IMR-90 (cell line): ENCODE measurements at regions not wholly inside any gene's neighbourhood (a gene's known extent, or its start where the extent isn't known, plus 50 kb on each side); places are given as distances from the start of the nearest gene placed in this dataset.

Experiments used
- ATAC-seq: fragments of 200-7000 bp; cut with Tn5 transposase; 2 replicates; pipeline ENCODE4 v1.9.1; 2020; ENCODE audit warnings: low read depth, mild to moderate bottlenecking, moderate library complexity
- BruUV-seq: library from RNA; stranded (reverse); fragments of 400-500 nt; replicated peaks from 2 replicates; lab custom pipeline; 2021; lab: Mats Ljungman, UMichigan
- CTCF ChIA-PET: fragments of 300-600 bp; formaldehyde crosslinking; extraction: SDS; loops from one replicate; lab custom pipeline; 2021; ENCODE audit warnings: antibody characterized with exemption; lab: Yijun Ruan, JAX
- POLR2A ChIA-PET: fragments of 300-600 bp; sonication (Branson Sonifier 250); formaldehyde crosslinking; loops from one replicate; lab custom pipeline; 2022; ENCODE audit warnings: antibody characterized with exemption; ENCODE audit not compliant: unreplicated experiment; lab: Charles Lee
- DNase-seq: peaks from one replicate; pipeline ENCODE4 v3.0.0; 2013
- H2AFZ ChIP-seq: replicated peaks from 2 replicates; pipeline ENCODE3; 2013; ENCODE audit warnings: low read length, mild to moderate bottlenecking; ENCODE audit not compliant: poor library complexity
- H2AK5ac ChIP-seq: 2 replicates; pipeline ENCODE4 v1.6.1; 2013; ENCODE audit warnings: low read depth, low read length, inconsistent platforms
- H2AK9ac ChIP-seq: replicated peaks from 2 replicates; pipeline ENCODE3; 2013; ENCODE audit warnings: mild to moderate bottlenecking, low read depth, low read length, moderate library complexity; ENCODE audit not compliant: poor library complexity
- H2BK120ac ChIP-seq: 2 replicates; pipeline ENCODE4 v1.6.1; 2013; ENCODE audit warnings: low read depth, low read length, inconsistent platforms
- H2BK15ac ChIP-seq: 3 replicates; pipeline ENCODE4 v1.6.1; 2013; ENCODE audit warnings: low read depth, low read length, inconsistent platforms
- H2BK20ac ChIP-seq: 2 replicates; pipeline ENCODE4 v1.6.1; 2013; ENCODE audit warnings: low read depth, mild to moderate bottlenecking, inconsistent platforms, low read length, moderate library complexity
- H2BK5ac ChIP-seq: 2 replicates; pipeline ENCODE4 v1.6.1; 2013; ENCODE audit warnings: mild to moderate bottlenecking, low read depth, low read length, inconsistent platforms; ENCODE audit not compliant: poor library complexity, severe bottlenecking
- H3K14ac ChIP-seq: replicated peaks from 2 replicates; pipeline ENCODE4 v1.6.1; 2013; ENCODE audit warnings: low read depth, low read length, inconsistent platforms
- H3K18ac ChIP-seq: 2 replicates; pipeline ENCODE4 v1.6.1; 2013; ENCODE audit warnings: low read depth, low read length, control low read depth
- H3K23ac ChIP-seq: 2 replicates; pipeline ENCODE4 v1.6.1; 2013; ENCODE audit warnings: low read depth, low read length, inconsistent platforms
- H3K27ac ChIP-seq: 2 replicates; pipeline ENCODE4 v1.5.1; 2013; ENCODE audit warnings: mild to moderate bottlenecking, control low read depth, low read length; ENCODE audit not compliant: insufficient read depth
- H3K27me3 ChIP-seq: 2 replicates; pipeline ENCODE4 v1.6.1; 2013; ENCODE audit warnings: low read length; ENCODE audit not compliant: control insufficient read depth, insufficient read depth
- H3K36me3 ChIP-seq: 2 replicates; pipeline ENCODE4 v1.6.1; 2013; ENCODE audit warnings: low read length, mixed read lengths; ENCODE audit not compliant: control insufficient read depth, insufficient read depth
- H3K4ac ChIP-seq: 2 replicates; pipeline ENCODE4 v1.6.1; 2013; ENCODE audit warnings: low read depth, low read length, inconsistent platforms
- H3K4me1 ChIP-seq: 2 replicates; pipeline ENCODE4 v1.6.1; 2013; ENCODE audit warnings: low read length, mixed read lengths; ENCODE audit not compliant: control insufficient read depth, insufficient read depth
- H3K4me2 ChIP-seq: 2 replicates; pipeline ENCODE4 v1.6.1; 2013; ENCODE audit warnings: low read depth, mild to moderate bottlenecking, control low read depth, low read length, moderate library complexity
- H3K4me3 ChIP-seq: 2 replicates; pipeline ENCODE4 v1.5.1; 2013; ENCODE audit warnings: low read depth, mild to moderate bottlenecking, control low read depth, low read length, moderate library complexity; ENCODE audit not compliant: insufficient read depth
- H3K56ac ChIP-seq: 2 replicates; pipeline ENCODE4 v1.6.1; 2013; ENCODE audit warnings: low read length, inconsistent platforms; ENCODE audit not compliant: insufficient read depth; ENCODE audit errors: extremely low read depth
- H3K79me1 ChIP-seq, 2 experiments: 2 replicates each; pipeline ENCODE4 v1.6.1; 2013; ENCODE audit warnings: low read length in 2 of 2, inconsistent platforms in 1 of 2, low read depth in 1 of 2
- H3K9ac ChIP-seq: 2 replicates; pipeline ENCODE4 v1.6.1; 2013; ENCODE audit warnings: low read depth, low read length, control low read depth
- H3K9me1 ChIP-seq: 2 replicates; pipeline ENCODE4 v1.6.1; 2013; ENCODE audit warnings: low read length, inconsistent platforms; ENCODE audit not compliant: insufficient read depth
- H3K9me3 ChIP-seq: 2 replicates; pipeline ENCODE4 v1.6.1; 2013; ENCODE audit warnings: low read length; ENCODE audit not compliant: control insufficient read depth, insufficient read depth
- H4K20me1 ChIP-seq: 2 replicates; pipeline ENCODE4 v1.6.1; 2013; ENCODE audit warnings: low read length, inconsistent platforms; ENCODE audit not compliant: insufficient read depth
- H4K5ac ChIP-seq: 2 replicates; pipeline ENCODE4 v1.6.1; 2013; ENCODE audit warnings: mild to moderate bottlenecking, low read depth, low read length, control low read depth
- H4K8ac ChIP-seq, 2 experiments: 2 replicates each; pipeline ENCODE4 v1.6.1; 2013; ENCODE audit warnings: low read depth in 2 of 2, low read length in 2 of 2, control low read depth in 1 of 2, inconsistent platforms in 1 of 2
- H4K91ac ChIP-seq: 2 replicates; pipeline ENCODE4 v1.6.1; 2013; ENCODE audit warnings: low read depth, low read length, inconsistent platforms; ENCODE audit not compliant: insufficient read depth
- BHLHE40 ChIP-seq: fragments of 150-350 bp; IDR thresholded peaks from 2 replicates; pipeline ENCODE4 v1.6.1; 2016; ENCODE audit warnings: mild to moderate bottlenecking, low read depth, low read length
- CEBPB ChIP-seq: IDR thresholded peaks from 2 replicates; pipeline ENCODE4 v1.6.1; 2012; ENCODE audit warnings: low read depth, low read length, improper control_type of control experiment
- CHD1 ChIP-seq: IDR thresholded peaks from 2 replicates; pipeline ENCODE4 v1.6.1; 2012; ENCODE audit warnings: low read depth, low read length, improper control_type of control experiment
- FOS ChIP-seq: fragments of 150-350 bp; IDR thresholded peaks from 2 replicates; pipeline ENCODE4 v1.6.1; 2016; ENCODE audit warnings: low read depth, low read length
- MAFK ChIP-seq: IDR thresholded peaks from 2 replicates; pipeline ENCODE4 v1.6.1; 2012; ENCODE audit warnings: low read depth, low read length, improper control_type of control experiment
- MAZ ChIP-seq: IDR thresholded peaks from 2 replicates; pipeline ENCODE4 v1.6.1; 2012; ENCODE audit warnings: low read depth, mild to moderate bottlenecking, low read length, improper control_type of control experiment, moderate library complexity, borderline replicate concordance
- MXI1 ChIP-seq: IDR thresholded peaks from 2 replicates; pipeline ENCODE4 v1.6.1; 2012; ENCODE audit warnings: low read depth, mild to moderate bottlenecking, low read length, moderate library complexity, borderline replicate concordance
- NFE2L2 ChIP-seq: fragments of 150-350 bp; IDR thresholded peaks from 2 replicates; pipeline ENCODE4 v1.6.1; 2016; ENCODE audit warnings: low read depth, mild to moderate bottlenecking, low read length
- POLR2A ChIP-seq: IDR thresholded peaks from 2 replicates; pipeline ENCODE4 v1.6.1; 2012; ENCODE audit warnings: mild to moderate bottlenecking, low read depth, low read length
- RAD21 ChIP-seq: IDR thresholded peaks from 2 replicates; pipeline ENCODE4 v1.6.1; 2012; ENCODE audit warnings: low read length, improper control_type of control experiment
- RCOR1 ChIP-seq: IDR thresholded peaks from 2 replicates; pipeline ENCODE4 v1.6.1; 2012; ENCODE audit warnings: mild to moderate bottlenecking, low read length, improper control_type of control experiment; ENCODE audit not compliant: insufficient replicate concordance
- RFX5 ChIP-seq: IDR thresholded peaks from 2 replicates; pipeline ENCODE4 v1.8.0; 2012; ENCODE audit warnings: low read depth, mild to moderate bottlenecking, low read length, moderate library complexity
- SMC3 ChIP-seq: fragments of 150-350 bp; IDR thresholded peaks from 2 replicates; pipeline ENCODE4 v1.6.1; 2016; ENCODE audit warnings: low read depth, mild to moderate bottlenecking, antibody characterized with exemption, low read length, moderate library complexity
- WGBS, 2 experiments: methylation state at CpG; one replicate each; pipeline versions ENCODE4 v1.1.5 to v1.1.7; 2013; ENCODE audit warnings: missing lambda C conversion rate in 2 of 2; ENCODE audit not compliant: insufficient read length in 1 of 2; ENCODE audit errors: extremely low coverage in 2 of 2; 5-methylcytosine and 5-hydroxymethylcytosine counted together
- dilution Hi-C: fragments of 300-500 bp; cut with HindIII; formaldehyde crosslinking; loops from one replicate; pipeline ENCODE4 v1.14.3; 2018; ENCODE audit warnings: low sequenced_read_pairs; ENCODE audit not compliant: unreplicated experiment
- in situ Hi-C: fragments of 300-500 bp; cut with MboI; formaldehyde crosslinking; loops from 3 replicates; pipeline ENCODE4 v1.14.3; 2019; ENCODE audit warnings: low sequenced_read_pairs, inconsistent platforms, mixed read lengths
- intact Hi-C: fragments of 100-400 bp; cut with micrococcal nuclease; formaldehyde crosslinking; loops from 2 replicates; pipeline ENCODE4 v1.10.0; 2022
- TF ChIP-seq, protein P1 (sequence below): conservative IDR thresholded peaks from 2 replicates; pipeline ENCODE4 v1.5.1; 2012; ENCODE audit warnings: mild to moderate bottlenecking, low read depth, low read length, improper control_type of control experiment
- TF ChIP-seq, protein P2 (sequence below): fragments of 150-350 bp; IDR thresholded peaks from 2 replicates; pipeline ENCODE4 v1.6.1; 2017; ENCODE audit warnings: mild to moderate bottlenecking, antibody characterized with exemption, low read length, low read depth

DNA sequence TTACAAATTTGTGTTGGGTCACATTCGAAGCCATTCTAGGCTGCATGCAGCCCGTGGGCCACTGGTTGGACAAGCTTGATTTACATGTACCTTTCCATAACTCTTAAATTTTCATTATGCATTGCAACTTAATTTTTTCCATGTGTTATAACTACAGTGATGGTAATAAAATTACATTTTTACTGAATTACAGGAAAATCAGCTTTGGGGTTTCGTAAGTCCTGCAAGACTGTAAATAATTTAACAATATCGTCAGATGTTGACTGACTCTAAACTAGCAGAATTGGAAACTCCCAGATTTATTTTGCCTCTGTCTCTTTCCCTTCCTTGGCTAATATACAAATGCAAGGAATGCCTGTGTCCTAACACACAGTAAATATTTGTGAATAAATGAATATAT is 88.0 kb upstream of the RAPGEF2 start:
- H3K79me1 ChIP-seq, result no peaks in the 10 kb centered on the region
- H2BK5ac ChIP-seq, result no peak overlapping the region
- peaks cover 2% of the 10 kb centered on the region for H3K4me1 ChIP-seq
- no peak overlapping the region for H3K4ac ChIP-seq
- no peak overlapping the region for H4K8ac ChIP-seq
- no peak overlapping the region for H4K91ac ChIP-seq
- no peak overlapping the region for H4K5ac ChIP-seq
- no peak overlapping the region for H3K9ac ChIP-seq
- WGBS, 2 experiments, result no CpG with 5 or more reads among the region's 4 CpGs
- peaks cover 2% of the 10 kb centered on the region; the same call in 1 of the 2 replicates for H3K9me1 ChIP-seq
- intact Hi-C loops (no loop called here), in situ Hi-C loops (no loop called here), dilution Hi-C loops (no loop called here)
- CTCF ChIA-PET, result no interaction called here
- H3K14ac ChIP-seq, result no peak overlapping the region
- no peak overlapping the region for H2AK9ac ChIP-seq
- H3K4me2 ChIP-seq, result no peak overlapping the region
- H3K36me3 ChIP-seq, result no peaks in the 10 kb centered on the region
- H2BK15ac ChIP-seq, result no peak overlapping the region
- H3K18ac ChIP-seq, result no peak overlapping the region
- no peaks in the 10 kb centered on the region for H3K27me3 ChIP-seq
- H4K20me1 ChIP-seq, result no peaks in the 10 kb centered on the region
- H3K56ac ChIP-seq, result no peak overlapping the region
- BruUV-seq, result no TSS peak
- no peak overlapping the region for H2AFZ ChIP-seq
- H2AK5ac ChIP-seq, result no peak overlapping the region
- H3K4me3 ChIP-seq, result no peak overlapping the region
- H2BK20ac ChIP-seq, result no peak overlapping the region
- no peak for TF ChIP-seq MAZ
- no peak for TF ChIP-seq SMC3
- no peak for TF ChIP-seq POLR2A
- TF ChIP-seq, protein P1, sequence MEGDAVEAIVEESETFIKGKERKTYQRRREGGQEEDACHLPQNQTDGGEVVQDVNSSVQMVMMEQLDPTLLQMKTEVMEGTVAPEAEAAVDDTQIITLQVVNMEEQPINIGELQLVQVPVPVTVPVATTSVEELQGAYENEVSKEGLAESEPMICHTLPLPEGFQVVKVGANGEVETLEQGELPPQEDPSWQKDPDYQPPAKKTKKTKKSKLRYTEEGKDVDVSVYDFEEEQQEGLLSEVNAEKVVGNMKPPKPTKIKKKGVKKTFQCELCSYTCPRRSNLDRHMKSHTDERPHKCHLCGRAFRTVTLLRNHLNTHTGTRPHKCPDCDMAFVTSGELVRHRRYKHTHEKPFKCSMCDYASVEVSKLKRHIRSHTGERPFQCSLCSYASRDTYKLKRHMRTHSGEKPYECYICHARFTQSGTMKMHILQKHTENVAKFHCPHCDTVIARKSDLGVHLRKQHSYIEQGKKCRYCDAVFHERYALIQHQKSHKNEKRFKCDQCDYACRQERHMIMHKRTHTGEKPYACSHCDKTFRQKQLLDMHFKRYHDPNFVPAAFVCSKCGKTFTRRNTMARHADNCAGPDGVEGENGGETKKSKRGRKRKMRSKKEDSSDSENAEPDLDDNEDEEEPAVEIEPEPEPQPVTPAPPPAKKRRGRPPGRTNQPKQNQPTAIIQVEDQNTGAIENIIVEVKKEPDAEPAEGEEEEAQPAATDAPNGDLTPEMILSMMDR, result no peak
- TF ChIP-seq CHD1, result no peak
- TF ChIP-seq, protein P2, sequence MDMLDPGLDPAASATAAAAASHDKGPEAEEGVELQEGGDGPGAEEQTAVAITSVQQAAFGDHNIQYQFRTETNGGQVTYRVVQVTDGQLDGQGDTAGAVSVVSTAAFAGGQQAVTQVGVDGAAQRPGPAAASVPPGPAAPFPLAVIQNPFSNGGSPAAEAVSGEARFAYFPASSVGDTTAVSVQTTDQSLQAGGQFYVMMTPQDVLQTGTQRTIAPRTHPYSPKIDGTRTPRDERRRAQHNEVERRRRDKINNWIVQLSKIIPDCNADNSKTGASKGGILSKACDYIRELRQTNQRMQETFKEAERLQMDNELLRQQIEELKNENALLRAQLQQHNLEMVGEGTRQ, result no peak
- TF ChIP-seq RAD21, result no peak
- no peak for TF ChIP-seq FOS
- TF ChIP-seq RCOR1, result no peak
- TF ChIP-seq BHLHE40, result no peak
- TF ChIP-seq MAFK, result no peak
- TF ChIP-seq MXI1, result no peak
- TF ChIP-seq NFE2L2, result no peak
- TF ChIP-seq RFX5, result no peak
- TF ChIP-seq CEBPB, result no peak
- POLR2A ChIA-PET, result interaction anchor here (0.6 kb wide), 1 partner anchor 283 kb away, joined by 4 read pairs; no protein-coding TSS in a partner anchor
- ATAC-seq, result no peak
- H3K23ac ChIP-seq, result no peak overlapping the region
- no peak overlapping the region for H2BK120ac ChIP-seq
- H3K27ac ChIP-seq, result no peak overlapping the region
- H3K9me3 ChIP-seq, result no peaks in the 10 kb centered on the region
- DNase-seq, result no peak
